Muscle layer of duodenum (tissue), 2 donors: ENCODE measurements at regions not wholly inside any gene's neighbourhood (a gene's known extent, or its start where the extent isn't known, plus 50 kb on each side); places are given as distances from the start of the nearest gene placed in this dataset.
"Not testable (repeated sequence)": the region's sequence is repeated elsewhere in the genome, so short reads cannot be mapped to it uniquely, and the experiment has no call there.

Experiments used
- H3K27ac ChIP-seq: one replicate; pipeline ENCODE4 v1.7.0; 2013; ENCODE audit warnings: mild to moderate bottlenecking, low read length
- H3K27me3 ChIP-seq: one replicate; pipeline ENCODE4 v1.7.0; 2013; ENCODE audit warnings: low read depth, mild to moderate bottlenecking, control low read depth, low read length
- H3K36me3 ChIP-seq, 2 donors: one replicate each; pipeline ENCODE4 v1.7.0; 2013; ENCODE audit warnings: low read length in 2 of 2, control low read depth in 1 of 2, mild to moderate bottlenecking in 1 of 2; ENCODE audit not compliant: insufficient read depth in 2 of 2, control insufficient read depth in 1 of 2
- H3K4me1 ChIP-seq, 2 donors: one replicate each; pipeline ENCODE4 v1.7.0; 2013; ENCODE audit warnings: low read length in 2 of 2, mild to moderate bottlenecking in 2 of 2, control low read depth in 1 of 2, moderate library complexity in 1 of 2; ENCODE audit not compliant: insufficient read depth in 2 of 2, control insufficient read depth in 1 of 2
- H3K4me3 ChIP-seq, 2 donors: one replicate each; pipeline ENCODE4 v1.7.0; 2013; ENCODE audit warnings: low read length in 2 of 2, low read depth in 1 of 2, mild to moderate bottlenecking in 1 of 2
- H3K9me3 ChIP-seq, 2 donors: one replicate each; pipeline ENCODE4 v1.7.0; 2013; ENCODE audit warnings: low read length in 2 of 2, control low read depth in 1 of 2, mild to moderate bottlenecking in 1 of 2; ENCODE audit not compliant: control insufficient read depth in 1 of 2
- donor health status: healthy.

- H3K4me1 ChIP-seq, H3K4me3 ChIP-seq, H3K27me3 ChIP-seq, H3K27ac ChIP-seq, H3K36me3 ChIP-seq, H3K9me3 ChIP-seq: not testable (repeated sequence)
Observed at GRCh38 chr2:154947416-154947815, 248.9 kb downstream of the KCNJ3 start.

GRCh38 chr2:154945984-154946383, 247.5 kb downstream of the KCNJ3 start:
- Histone ChIP-seq H3K27me3 (no peaks in the 10 kb centered on the region), H3K4me1 (no peaks in the 10 kb centered on the region)

DNA sequence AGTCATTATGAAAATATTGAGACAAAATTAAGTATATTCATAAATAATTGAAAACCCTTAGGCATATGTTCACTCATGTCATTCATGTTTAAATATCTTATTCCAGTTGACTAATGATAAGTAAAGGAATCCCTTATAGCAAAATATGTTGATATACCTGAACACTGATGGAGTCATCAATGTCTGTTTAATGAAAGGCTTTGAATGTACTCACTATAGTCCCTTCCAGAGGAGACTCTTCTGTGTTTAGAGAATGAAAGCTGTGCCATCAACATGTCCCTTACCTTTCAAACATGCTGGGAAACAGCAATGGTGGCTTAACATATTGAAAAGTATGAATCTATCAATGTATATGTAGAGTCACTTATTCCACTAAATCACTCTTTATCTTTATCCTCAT, 242.9 kb downstream of the KCNJ3 start:
- no peak overlapping the region for H3K27ac ChIP-seq
- H3K27me3 ChIP-seq: no peaks in the 10 kb centered on the region
- H3K36me3 ChIP-seq: no peaks in the 10 kb centered on the region
- H3K4me3 ChIP-seq: no peak overlapping the region
- H3K4me1 ChIP-seq: no peaks in the 10 kb centered on the region
- no peaks in the 10 kb centered on the region for H3K9me3 ChIP-seq

More at GRCh38 chr2:154945984-154946383, 247.5 kb downstream of the KCNJ3 start:
- H3K4me3 ChIP-seq: no peak overlapping the region
- no peaks in the 10 kb centered on the region for H3K36me3 ChIP-seq
- no peak overlapping the region for H3K27ac ChIP-seq
- H3K9me3 ChIP-seq: no peaks in the 10 kb centered on the region

DNA sequence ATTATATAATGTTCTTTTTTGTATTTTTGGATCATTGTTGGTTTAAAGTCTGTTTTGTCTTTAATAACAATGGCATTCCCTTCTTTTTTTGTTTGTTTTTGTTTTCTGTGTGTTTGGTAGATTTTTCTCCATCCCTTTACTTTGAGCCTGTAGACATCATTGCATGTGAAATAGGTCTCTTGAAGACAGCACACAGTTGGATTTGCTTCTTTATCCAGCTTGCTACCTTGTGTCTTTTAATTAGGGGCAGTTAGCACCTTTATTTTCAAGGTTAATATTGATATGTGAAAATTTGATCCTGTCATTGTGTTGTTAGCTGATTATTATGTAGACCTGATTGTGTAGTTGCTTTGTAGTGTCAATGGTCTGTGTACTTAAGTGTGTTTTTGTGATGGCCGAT, 235.7 kb downstream of the KCNJ3 start:
- H3K27me3 ChIP-seq: no peaks in the 10 kb centered on the region
- no peak overlapping the region for H3K27ac ChIP-seq
- H3K36me3 ChIP-seq: no peaks in the 10 kb centered on the region
- H3K9me3 ChIP-seq: peaks cover 0 to 4% of the 10 kb centered on the region in 2 donors
- no peak overlapping the region for H3K4me3 ChIP-seq
- H3K4me1 ChIP-seq: no peaks in the 10 kb centered on the region

DNA sequence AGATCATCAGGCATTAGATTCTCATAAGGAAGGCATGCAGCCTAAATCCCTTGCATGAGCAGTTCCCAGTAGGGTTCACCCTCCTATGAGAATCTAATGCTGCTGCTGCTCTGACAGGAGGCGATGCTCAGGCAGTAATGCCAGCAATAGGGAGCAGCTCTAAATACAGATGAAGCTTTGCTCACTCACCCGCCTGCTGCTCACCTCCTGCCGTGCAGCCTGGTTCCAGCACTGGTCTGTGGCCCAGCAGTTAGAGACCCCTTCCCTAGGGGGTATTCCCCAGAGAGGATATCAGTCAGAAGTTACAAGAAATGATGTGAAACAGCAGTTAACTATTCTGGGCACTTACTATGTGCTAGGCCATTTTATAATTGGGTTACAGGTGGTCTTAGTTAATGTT, 226.0 kb downstream of the KCNJ3 start:
- Histone ChIP-seq H3K27me3 (no peaks in the 10 kb centered on the region), H3K4me1 (no peaks in the 10 kb centered on the region), H3K4me3 (no peak overlapping the region), H3K9me3 (no peaks in the 10 kb centered on the region), H3K36me3 (no peaks in the 10 kb centered on the region), H3K27ac (no peak overlapping the region)

DNA sequence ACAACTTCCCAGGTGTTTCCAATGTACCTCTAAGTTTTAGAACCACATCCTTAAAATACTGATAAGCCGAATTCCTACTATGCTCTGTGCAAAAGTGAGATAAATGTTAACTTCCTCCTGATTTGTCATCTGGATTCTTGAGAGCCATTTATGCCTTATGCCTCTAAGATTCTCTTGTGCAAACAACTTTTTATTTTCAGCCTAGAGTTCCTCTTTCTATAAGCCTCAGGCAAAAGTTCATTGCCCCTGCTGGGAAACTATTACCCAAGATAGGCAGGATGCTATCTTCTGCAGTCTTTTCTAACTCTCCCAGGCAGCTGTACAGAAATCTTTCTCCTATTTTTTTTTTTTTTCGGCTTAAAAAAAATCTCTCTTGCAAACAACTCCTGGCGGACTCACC, 216.1 kb downstream of the KCNJ3 start:
- no peak overlapping the region for H3K27ac ChIP-seq
- H3K4me1 ChIP-seq: no peaks in the 10 kb centered on the region
- no peaks in the 10 kb centered on the region for H3K27me3 ChIP-seq
- no peaks in the 10 kb centered on the region for H3K9me3 ChIP-seq
- no peak overlapping the region for H3K4me3 ChIP-seq
- no peaks in the 10 kb centered on the region for H3K36me3 ChIP-seq

GRCh38 chr2:154912215-154912614, 213.7 kb downstream of the KCNJ3 start:
- no peaks in the 10 kb centered on the region for H3K9me3 ChIP-seq
- no peaks in the 10 kb centered on the region for H3K36me3 ChIP-seq
- no peak overlapping the region for H3K4me3 ChIP-seq
- H3K4me1 ChIP-seq: no peaks in the 10 kb centered on the region
- H3K27ac ChIP-seq: no peak overlapping the region
- H3K27me3 ChIP-seq: no peaks in the 10 kb centered on the region

- Histone ChIP-seq H3K36me3 (no peaks in the 10 kb centered on the region), H3K4me3 (no peak overlapping the region), H3K4me1 (no peaks in the 10 kb centered on the region), H3K27me3 (no peaks in the 10 kb centered on the region), H3K9me3 (no peaks in the 10 kb centered on the region), H3K27ac (no peak overlapping the region)
Observed at GRCh38 chr2:154911729-154912128, 213.2 kb downstream of the KCNJ3 start.

DNA sequence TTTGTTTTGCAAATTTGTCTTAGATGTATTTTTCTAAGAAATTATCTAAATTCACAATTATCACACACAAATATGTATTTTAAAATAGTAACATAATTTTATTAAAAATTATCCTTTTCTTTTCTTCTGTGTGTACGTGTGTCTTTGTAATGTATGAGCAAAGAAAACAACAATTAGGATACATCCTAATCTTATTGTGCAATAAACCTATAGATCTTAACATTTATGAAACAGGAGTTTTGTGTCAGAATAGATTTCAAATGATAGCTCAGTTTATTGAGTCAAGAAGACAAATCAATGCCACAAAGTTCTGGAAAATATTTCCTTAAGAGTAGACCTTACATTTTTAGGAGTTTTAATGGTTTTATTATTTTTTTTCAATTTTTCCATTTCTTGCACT, 212.2 kb downstream of the KCNJ3 start:
- no peak overlapping the region for H3K4me3 ChIP-seq
- no peaks in the 10 kb centered on the region for H3K9me3 ChIP-seq
- no peaks in the 10 kb centered on the region for H3K4me1 ChIP-seq
- no peaks in the 10 kb centered on the region for H3K27me3 ChIP-seq
- H3K36me3 ChIP-seq: no peaks in the 10 kb centered on the region
- no peak overlapping the region for H3K27ac ChIP-seq

GRCh38 chr2:154908327-154908726, 209.8 kb downstream of the KCNJ3 start:
- no peaks in the 10 kb centered on the region for H3K4me1 ChIP-seq
- H3K36me3 ChIP-seq: no peaks in the 10 kb centered on the region
- H3K27me3 ChIP-seq: no peaks in the 10 kb centered on the region
- no peak overlapping the region for H3K27ac ChIP-seq
- no peaks in the 10 kb centered on the region for H3K9me3 ChIP-seq
- H3K4me3 ChIP-seq: no peak overlapping the region
